K562 (cell line): ENCODE measurements at regions not wholly inside any gene's neighbourhood (a gene's known extent, or its start where the extent isn't known, plus 50 kb on each side); places are given as distances from the start of the nearest gene placed in this dataset.

Source experiments
- CBFA2T3 ChIP-seq: fragments of 450-650 bp; IDR thresholded peaks from 2 replicates; pipeline ENCODE4 v1.6.1; 2017
- MCM7 ChIP-seq, 2 experiments: fragments of 450-650 bp; IDR thresholded peaks; 2 replicates each; pipeline ENCODE4 v1.6.1; 2016 to 2018
- RAD21 ChIP-seq, 2 experiments: fragments of 250-450 bp in 1 of 2; fragments of 450-650 bp in 1 of 2; sonication (Bioruptor Pico) in 1 of 2; formaldehyde crosslinking in 1 of 2; IDR thresholded peaks in 1 of 2; conservative IDR thresholded peaks in 1 of 2; 2 replicates each; pipeline versions ENCODE4 v1.4.0 to v1.8.0; 2020 to 2022; ENCODE audit warnings: mild to moderate bottlenecking in 2 of 2, moderate library complexity in 1 of 2
- ZNF24 ChIP-seq: fragments of 450-650 bp; IDR thresholded peaks from 2 replicates; pipeline ENCODE4 v1.6.1; 2016
- ZNF253 ChIP-seq: fragments of 250-450 bp; sonication (Bioruptor Pico); conservative IDR thresholded peaks from 2 replicates; pipeline ENCODE4 v1.6.1; 2021; ENCODE audit warnings: mild to moderate bottlenecking
- TF ChIP-seq, protein P1 (sequence below), 3 experiments: fragments of 200-800 bp in 1 of 3; sonication (Bioruptor generic) in 1 of 3; sonication (generic) in 1 of 3; formaldehyde crosslinking in 1 of 3; IDR thresholded peaks; 2 replicates each; pipeline versions ENCODE4 v1.6.1 to v1.8.0; 2016 to 2022; ENCODE audit warnings: mild to moderate bottlenecking in 2 of 3, missing compliant biosample characterization in 2 of 3, missing genetic modification characterization in 2 of 3, missing genetic modification reagents in 1 of 3
- TF ChIP-seq, protein P2 (sequence below): sonication (generic); formaldehyde crosslinking; IDR thresholded peaks from 2 replicates; pipeline ENCODE4 v1.8.0; 2022; ENCODE audit warnings: mild to moderate bottlenecking, missing genetic modification reagents
- TF ChIP-seq, protein P3 (sequence below): sonication (generic); formaldehyde crosslinking; IDR thresholded peaks from 2 replicates; pipeline ENCODE4 v1.4.0; 2020; ENCODE audit warnings: mild to moderate bottlenecking, missing genetic modification reagents

- TF ChIP-seq, protein P1, sequence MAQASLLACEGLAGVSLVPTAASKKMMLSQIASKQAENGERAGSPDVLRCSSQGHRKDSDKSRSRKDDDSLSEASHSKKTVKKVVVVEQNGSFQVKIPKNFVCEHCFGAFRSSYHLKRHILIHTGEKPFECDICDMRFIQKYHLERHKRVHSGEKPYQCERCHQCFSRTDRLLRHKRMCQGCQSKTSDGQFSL (CRISPR knock-in tag; IDR thresholded peaks at IDR 0.05) = no peak
- TF ChIP-seq, protein P1 (tag; IDR thresholded peaks at IDR 0.05) = no peak
- TF ChIP-seq MCM7 (IDR thresholded peaks at IDR 0.05) (no peak), CBFA2T3 (no peak), ZNF253 (CRISPR knock-in tag) (no peak), RAD21 (CRISPR knock-in tag; conservative IDR thresholded peaks at IDR 0.05 in 1 of 2, IDR thresholded peaks at IDR 0.05 in 1 of 2) (no peak), ZNF24 (no peak)
- TF ChIP-seq, protein P2, sequence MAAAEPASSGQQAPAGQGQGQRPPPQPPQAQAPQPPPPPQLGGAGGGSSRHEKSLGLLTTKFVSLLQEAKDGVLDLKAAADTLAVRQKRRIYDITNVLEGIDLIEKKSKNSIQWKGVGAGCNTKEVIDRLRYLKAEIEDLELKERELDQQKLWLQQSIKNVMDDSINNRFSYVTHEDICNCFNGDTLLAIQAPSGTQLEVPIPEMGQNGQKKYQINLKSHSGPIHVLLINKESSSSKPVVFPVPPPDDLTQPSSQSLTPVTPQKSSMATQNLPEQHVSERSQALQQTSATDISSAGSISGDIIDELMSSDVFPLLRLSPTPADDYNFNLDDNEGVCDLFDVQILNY (CRISPR knock-in tag) = no peak
- TF ChIP-seq, protein P3, sequence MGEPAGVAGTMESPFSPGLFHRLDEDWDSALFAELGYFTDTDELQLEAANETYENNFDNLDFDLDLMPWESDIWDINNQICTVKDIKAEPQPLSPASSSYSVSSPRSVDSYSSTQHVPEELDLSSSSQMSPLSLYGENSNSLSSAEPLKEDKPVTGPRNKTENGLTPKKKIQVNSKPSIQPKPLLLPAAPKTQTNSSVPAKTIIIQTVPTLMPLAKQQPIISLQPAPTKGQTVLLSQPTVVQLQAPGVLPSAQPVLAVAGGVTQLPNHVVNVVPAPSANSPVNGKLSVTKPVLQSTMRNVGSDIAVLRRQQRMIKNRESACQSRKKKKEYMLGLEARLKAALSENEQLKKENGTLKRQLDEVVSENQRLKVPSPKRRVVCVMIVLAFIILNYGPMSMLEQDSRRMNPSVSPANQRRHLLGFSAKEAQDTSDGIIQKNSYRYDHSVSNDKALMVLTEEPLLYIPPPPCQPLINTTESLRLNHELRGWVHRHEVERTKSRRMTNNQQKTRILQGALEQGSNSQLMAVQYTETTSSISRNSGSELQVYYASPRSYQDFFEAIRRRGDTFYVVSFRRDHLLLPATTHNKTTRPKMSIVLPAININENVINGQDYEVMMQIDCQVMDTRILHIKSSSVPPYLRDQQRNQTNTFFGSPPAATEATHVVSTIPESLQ (CRISPR knock-in tag) = no peak
Measured at GRCh38 chr3:147895509-147895908, 486.3 kb downstream of the ZIC1 start (continued).
